SK-N-SH treated with all-trans-retinoic acid at 6 μM for 48 hours (cell line): ENCODE measurements at regions not wholly inside any gene's neighbourhood (a gene's known extent, or its start where the extent isn't known, plus 50 kb on each side); places are given as distances from the start of the nearest gene placed in this dataset.

ENCODE experiments used
- ATAC-seq: fragments of 200-7000 bp; cut with Tn5 transposase; 3 replicates; pipeline ENCODE4 v1.9.1; 2020; ENCODE audit warnings: mild to moderate bottlenecking, moderate library complexity
- ARNTL ChIP-seq: fragments of 450-650 bp; formaldehyde crosslinking; IDR thresholded peaks from 2 replicates; pipeline ENCODE4 v1.5.0; 2020; ENCODE audit warnings: low read depth, mild to moderate bottlenecking, moderate library complexity, borderline replicate concordance
- BACH2 ChIP-seq: fragments of 250-450 bp; sonication (Bioruptor Pico); IDR thresholded peaks from 2 replicates; pipeline ENCODE4 v1.9.0; 2021; ENCODE audit warnings: mild to moderate bottlenecking, borderline replicate concordance
- CREB5 ChIP-seq: fragments of 250-450 bp; sonication (Bioruptor Pico); IDR thresholded peaks from 2 replicates; pipeline ENCODE4 v1.5.1; 2020; ENCODE audit warnings: low read depth, mild to moderate bottlenecking, moderate library complexity
- CSDC2 ChIP-seq: fragments of 250-450 bp; sonication (Bioruptor Pico); IDR thresholded peaks from 2 replicates; pipeline ENCODE4 v1.5.0; 2020; ENCODE audit warnings: mild to moderate bottlenecking, moderate library complexity
- CSRNP3 ChIP-seq: fragments of 250-450 bp; sonication (Bioruptor Pico); IDR thresholded peaks from 2 replicates; pipeline ENCODE4 v1.5.1; 2021; ENCODE audit warnings: mild to moderate bottlenecking, moderate library complexity
- ESRRG ChIP-seq: fragments of 250-450 bp; sonication (Bioruptor Pico); IDR thresholded peaks from 2 replicates; pipeline ENCODE4 v1.6.1; 2021; ENCODE audit warnings: mild to moderate bottlenecking
- GLIS3 ChIP-seq: fragments of 250-450 bp; sonication (Bioruptor Pico); IDR thresholded peaks from 2 replicates; pipeline ENCODE4 v1.5.0; 2020; ENCODE audit warnings: mild to moderate bottlenecking, moderate library complexity
- ISL1 ChIP-seq: fragments of 250-450 bp; sonication (Bioruptor Pico); IDR thresholded peaks from 2 replicates; pipeline ENCODE4 v2.1.2; 2022; ENCODE audit warnings: mild to moderate bottlenecking, moderate library complexity
- OSR1 ChIP-seq: fragments of 250-450 bp; sonication (Bioruptor Pico); IDR thresholded peaks from 2 replicates; pipeline ENCODE4 v1.8.0; 2022; ENCODE audit warnings: moderate library complexity, mild to moderate bottlenecking, inconsistent platforms
- PATZ1 ChIP-seq: fragments of 250-450 bp; sonication (Bioruptor Pico); IDR thresholded peaks from 2 replicates; pipeline ENCODE4 v1.8.0; 2020; ENCODE audit warnings: mild to moderate bottlenecking, moderate library complexity, borderline replicate concordance
- PPARA ChIP-seq: fragments of 250-450 bp; sonication (Bioruptor Pico); IDR thresholded peaks from 2 replicates; pipeline ENCODE4 v1.5.0; 2020; ENCODE audit warnings: mild to moderate bottlenecking, borderline replicate concordance
- RARB ChIP-seq: fragments of 250-450 bp; sonication (Bioruptor Pico); IDR thresholded peaks from 2 replicates; pipeline ENCODE4 v1.8.0; 2021; ENCODE audit warnings: mild to moderate bottlenecking, moderate library complexity
- SNAI2 ChIP-seq: fragments of 250-450 bp; sonication (Bioruptor Pico); IDR thresholded peaks from 2 replicates; pipeline ENCODE4 v1.5.0; 2020; ENCODE audit warnings: mild to moderate bottlenecking, moderate library complexity
- TOX ChIP-seq: fragments of 250-450 bp; sonication (Bioruptor Pico); IDR thresholded peaks from 2 replicates; pipeline ENCODE4 v1.8.0; 2021; ENCODE audit warnings: mild to moderate bottlenecking, moderate library complexity, borderline replicate concordance
- ZC3H10 ChIP-seq: fragments of 250-450 bp; sonication (Bioruptor Pico); IDR thresholded peaks from 2 replicates; pipeline ENCODE4 v1.5.1; 2021; ENCODE audit warnings: mild to moderate bottlenecking, moderate library complexity
- ZFP3 ChIP-seq: fragments of 250-450 bp; sonication (Bioruptor Pico); IDR thresholded peaks from 2 replicates; pipeline ENCODE4 v1.5.0; 2020; ENCODE audit warnings: mild to moderate bottlenecking, moderate library complexity
- ZFP30 ChIP-seq: fragments of 450-650 bp; formaldehyde crosslinking; IDR thresholded peaks from 2 replicates; pipeline ENCODE4 v1.5.0; 2022; ENCODE audit warnings: mild to moderate bottlenecking, moderate library complexity
- ZNF565 ChIP-seq: fragments of 450-650 bp; formaldehyde crosslinking; conservative IDR thresholded peaks from 2 replicates; pipeline ENCODE4 v1.5.0; 2020; ENCODE audit warnings: low read depth, mild to moderate bottlenecking, moderate library complexity
- ZNF70 ChIP-seq: fragments of 450-650 bp; formaldehyde crosslinking; IDR thresholded peaks from 2 replicates; pipeline ENCODE4 v1.5.0; 2020; ENCODE audit warnings: mild to moderate bottlenecking, moderate library complexity
- ZNF8 ChIP-seq: fragments of 450-650 bp; formaldehyde crosslinking; IDR thresholded peaks from 2 replicates; pipeline ENCODE4 v1.5.0; 2020; ENCODE audit warnings: mild to moderate bottlenecking, moderate library complexity
- TF ChIP-seq, protein P1 (sequence below): fragments of 250-450 bp; sonication (Bioruptor Pico); IDR thresholded peaks from 2 replicates; pipeline ENCODE4 v1.8.0; 2021; ENCODE audit warnings: low read depth, mild to moderate bottlenecking, moderate library complexity, borderline replicate concordance

- TF ChIP-seq, protein P1, sequence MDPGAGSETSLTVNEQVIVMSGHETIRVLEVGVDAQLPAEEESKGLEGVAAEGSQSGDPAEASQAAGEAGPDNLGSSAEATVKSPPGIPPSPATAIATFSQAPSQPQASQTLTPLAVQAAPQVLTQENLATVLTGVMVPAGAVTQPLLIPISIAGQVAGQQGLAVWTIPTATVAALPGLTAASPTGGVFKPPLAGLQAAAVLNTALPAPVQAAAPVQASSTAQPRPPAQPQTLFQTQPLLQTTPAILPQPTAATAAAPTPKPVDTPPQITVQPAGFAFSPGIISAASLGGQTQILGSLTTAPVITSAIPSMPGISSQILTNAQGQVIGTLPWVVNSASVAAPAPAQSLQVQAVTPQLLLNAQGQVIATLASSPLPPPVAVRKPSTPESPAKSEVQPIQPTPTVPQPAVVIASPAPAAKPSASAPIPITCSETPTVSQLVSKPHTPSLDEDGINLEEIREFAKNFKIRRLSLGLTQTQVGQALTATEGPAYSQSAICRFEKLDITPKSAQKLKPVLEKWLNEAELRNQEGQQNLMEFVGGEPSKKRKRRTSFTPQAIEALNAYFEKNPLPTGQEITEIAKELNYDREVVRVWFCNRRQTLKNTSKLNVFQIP (CRISPR knock-in tag), result no peak
- TF ChIP-seq RARB (no peak), CSRNP3 (no peak), ZNF70 (CRISPR knock-in tag) (no peak), ISL1 (CRISPR knock-in tag) (no peak), TOX (CRISPR knock-in tag) (no peak), BACH2 (CRISPR knock-in tag) (no peak), PATZ1 (CRISPR knock-in tag) (no peak), ZNF565 (no peak), PPARA (CRISPR knock-in tag) (no peak), ARNTL (CRISPR knock-in tag) (no peak), ZC3H10 (CRISPR knock-in tag) (no peak), GLIS3 (no peak), SNAI2 (CRISPR knock-in tag) (no peak)
- no peak for ATAC-seq
These were observed 151.3 kb upstream of the SOX9 start for GRCh38 chr17:71969500-71969899.

DNA sequence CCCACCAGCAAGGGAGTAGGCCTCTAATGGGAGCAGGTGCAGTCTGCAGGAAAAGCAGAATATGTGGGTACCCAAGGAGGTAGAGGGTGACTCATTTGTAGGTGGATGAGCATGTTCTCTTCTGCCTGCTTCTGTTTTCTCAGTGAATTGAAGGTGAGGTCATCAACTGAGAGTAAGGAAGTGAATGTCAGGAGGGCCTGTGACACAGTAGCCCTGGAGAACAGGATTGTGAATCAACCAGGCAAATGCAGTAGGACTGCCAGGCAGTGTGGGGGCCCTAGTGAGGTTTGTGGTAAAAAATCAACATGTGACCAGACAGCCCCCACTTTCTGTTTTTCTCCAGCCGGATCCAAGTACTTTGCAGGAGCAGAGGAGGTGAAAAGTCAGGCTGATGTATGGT lies 150.5 kb upstream of the SOX9 start:
- ATAC-seq, result peak; percentile 35; the same call in 2 of the 3 replicates
- TF ChIP-seq CSDC2 (no peak), ZFP30 (CRISPR knock-in tag) (no peak), CREB5 (no peak), ZC3H10 (CRISPR knock-in tag) (no peak), ZFP3 (no peak), RARB (no peak), ISL1 (CRISPR knock-in tag) (no peak), ESRRG (CRISPR knock-in tag) (no peak), TOX (CRISPR knock-in tag) (no peak), SNAI2 (CRISPR knock-in tag) (no peak), ZNF565 (no peak), OSR1 (CRISPR knock-in tag) (no peak), ZNF8 (CRISPR knock-in tag) (no peak), BACH2 (CRISPR knock-in tag) (no peak)
- TF ChIP-seq, protein P1 (CRISPR knock-in tag), result no peak

DNA sequence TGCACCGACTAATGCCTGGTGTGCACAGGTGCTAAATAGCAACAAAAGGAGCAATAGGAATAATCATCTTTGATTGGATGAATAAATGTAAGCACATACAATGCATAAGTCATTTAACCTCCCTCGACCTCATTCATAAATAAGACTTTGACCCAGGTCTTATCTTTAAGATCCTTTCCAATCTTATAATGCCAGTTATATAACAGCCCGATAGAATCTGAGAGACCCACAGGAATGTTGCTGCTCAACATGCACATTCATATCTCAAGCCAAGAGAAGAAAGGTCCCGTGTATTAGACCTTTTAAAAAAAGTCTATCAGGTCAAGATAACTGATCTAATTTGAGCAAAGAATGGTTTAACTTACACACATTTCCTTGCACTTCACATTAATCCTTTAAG lies 146.8 kb upstream of the SOX9 start:
- no peak for ATAC-seq
- TF ChIP-seq ESRRG (CRISPR knock-in tag) (no peak), ZFP30 (CRISPR knock-in tag) (no peak), PPARA (CRISPR knock-in tag) (no peak)

DNA sequence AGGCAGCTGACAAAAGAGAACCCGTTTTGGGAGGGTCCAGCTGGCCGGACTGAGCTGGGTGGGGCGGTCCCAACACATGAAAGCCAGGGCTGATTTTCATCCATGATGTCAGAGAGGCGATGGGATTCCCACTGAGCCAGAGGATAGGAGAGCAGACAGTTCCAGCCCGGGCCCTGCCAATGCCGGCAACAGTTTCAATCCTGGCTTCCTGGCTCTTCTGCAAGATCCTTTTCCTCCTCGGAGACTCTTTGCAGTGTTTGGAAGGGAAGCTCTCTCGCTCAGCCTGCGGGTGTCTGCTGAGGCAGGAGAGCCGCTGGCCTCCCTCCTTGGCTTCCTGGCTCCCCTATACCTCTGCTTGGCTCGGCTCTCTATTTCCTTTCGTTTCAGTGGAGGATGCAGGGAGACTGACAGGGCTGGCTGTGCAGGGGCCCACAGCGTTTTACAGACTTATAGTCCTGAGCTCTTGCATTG lies 145.5 kb upstream of the SOX9 start:
- peak; percentile 53 for ATAC-seq
- TF ChIP-seq ZNF70 (CRISPR knock-in tag) (no peak), RARB (no peak), PPARA (CRISPR knock-in tag) (no peak), TOX (CRISPR knock-in tag) (no peak)
- TF ChIP-seq, protein P1 (CRISPR knock-in tag), result no peak
